Body of pancreas (tissue), 4 donors: ENCODE measurements at regions not wholly inside any gene's neighbourhood (a gene's known extent, or its start where the extent isn't known, plus 50 kb on each side); places are given as distances from the start of the nearest gene placed in this dataset.

Experiments used
- ATAC-seq: fragments of 150-250 bp; one replicate; pipeline ENCODE4 v1.9.1; 2016
- DNase-seq, 4 donors: peaks; one replicate each; pipeline ENCODE4 v3.0.0-alpha.2; 2019
- H3K27ac ChIP-seq, 4 donors: fragments of 200-600 bp; sonication (generic); 1 replicate in 3 of 4; 2 replicates in 1 of 4; pipeline versions ENCODE4 v1.5.1 to v1.6.1; 2016 to 2019; ENCODE audit warnings: mild to moderate bottlenecking in 1 of 4, mixed read lengths in 1 of 4, moderate library complexity in 1 of 4
- H3K27me3 ChIP-seq, 2 donors: fragments of 200-600 bp; sonication (generic); one replicate each; pipeline ENCODE4 v1.6.0; 2016; ENCODE audit warnings: mild to moderate bottlenecking in 1 of 2
- H3K36me3 ChIP-seq, 2 donors: fragments of 200-600 bp; sonication (generic); replicated peaks in 1 of 2; 2 replicates each; pipeline ENCODE4 v1.5.1; 2016; ENCODE audit warnings: low read depth in 2 of 2; ENCODE audit not compliant: insufficient read depth in 1 of 2
- H3K4me1 ChIP-seq: fragments of 200-600 bp; sonication (generic); one replicate; pipeline ENCODE4 v1.6.0; 2016
- H3K4me3 ChIP-seq, 2 donors: fragments of 200-600 bp; sonication (generic); 1 replicate in 1 of 2; 2 replicates in 1 of 2; pipeline ENCODE4 v1.5.1; 2016 to 2019
- H3K9me3 ChIP-seq, 3 donors: fragments of 200-600 bp; sonication (generic); 1 replicate in 2 of 3; 2 replicates in 1 of 3; pipeline ENCODE4 v1.5.1; 2016
- CTCF ChIP-seq, 7 experiments: fragments of 450-650 bp in 4 of 7; fragments of 200-600 bp in 3 of 7; sonication (generic) in 3 of 7; IDR thresholded peaks; one replicate each; pipeline ENCODE4 v1.5.1; 2016 to 2019; ENCODE audit warnings: antibody characterized with exemption in 7 of 7
- POLR2A ChIP-seq, 3 donors: fragments of 450-650 bp; IDR thresholded peaks; one replicate each; pipeline ENCODE4 v1.6.1; 2016; ENCODE audit warnings: antibody characterized with exemption in 3 of 3, mild to moderate bottlenecking in 2 of 3
- WGBS, 2 donors: methylation state at CpG; one replicate each; pipeline ENCODE4 v1.1.5; 2017; 5-methylcytosine and 5-hydroxymethylcytosine counted together
- intact Hi-C: fragments of 100-400 bp; cut with DNase I; formaldehyde crosslinking; loops from one replicate; pipeline ENCODE4 v1.15.1; 2023

GRCh38 chr10:120282421-120282820 lies 174.6 kb upstream of the PLPP4 start:
- no peak for ATAC-seq
- WGBS, 2 donors: 87% methylated on average over 7 to 8 of the region's 8 CpGs

GRCh38 chr10:120282846-120283492 lies 174.1 kb upstream of the PLPP4 start:
- H3K4me3 ChIP-seq: no peak overlapping the region
- no peaks in the 10 kb centered on the region for H3K27me3 ChIP-seq
- no peaks in the 10 kb centered on the region for H3K9me3 ChIP-seq
- 87 to 88% methylated on average over 6 of the region's 6 CpGs for WGBS, 2 donors
- no peaks in the 10 kb centered on the region for H3K36me3 ChIP-seq
- DNase-seq (no peak), ATAC-seq (no peak)
- no peak overlapping the region for H3K27ac ChIP-seq
- intact Hi-C loops: no loop called here
- H3K4me1 ChIP-seq: no peaks in the 10 kb centered on the region
- no peak for TF ChIP-seq CTCF (IDR thresholded peaks at IDR 0.05)
- TF ChIP-seq POLR2A (IDR thresholded peaks at IDR 0.05): no peak

More at GRCh38 chr10:120282421-120282820, 174.6 kb upstream of the PLPP4 start:
- Histone ChIP-seq H3K4me1 (no peaks in the 10 kb centered on the region), H3K4me3 (no peak overlapping the region), H3K27me3 (no peaks in the 10 kb centered on the region), H3K9me3 (no peaks in the 10 kb centered on the region), H3K36me3 (no peaks in the 10 kb centered on the region), H3K27ac (no peak overlapping the region)
- TF ChIP-seq CTCF (IDR thresholded peaks at IDR 0.05): no peak
- TF ChIP-seq POLR2A (IDR thresholded peaks at IDR 0.05): no peak
- intact Hi-C loops: no loop called here
- DNase-seq: no peak

GRCh38 chr10:120285408-120285807 lies 171.6 kb upstream of the PLPP4 start:
- H3K36me3 ChIP-seq: no peaks in the 10 kb centered on the region
- intact Hi-C loops: no loop called here
- H3K4me1 ChIP-seq: no peaks in the 10 kb centered on the region
- H3K27ac ChIP-seq: no peak overlapping the region
- no peak overlapping the region for H3K4me3 ChIP-seq
- no peaks in the 10 kb centered on the region for H3K27me3 ChIP-seq
- DNase-seq: no peak
- TF ChIP-seq POLR2A (IDR thresholded peaks at IDR 0.05): no peak
- no peaks in the 10 kb centered on the region for H3K9me3 ChIP-seq
- no peak for ATAC-seq
- 84 to 89% methylated on average over 6 of the region's 6 CpGs for WGBS, 2 donors

- 54 to 73% methylated on average over 1 to 3 of the region's 3 CpGs for WGBS, 2 donors
- TF ChIP-seq POLR2A (IDR thresholded peaks at IDR 0.05) (no peak), CTCF (IDR thresholded peaks at IDR 0.05) (no peak)
- H3K27ac ChIP-seq: no peak overlapping the region
- H3K27me3 ChIP-seq: no peaks in the 10 kb centered on the region
- H3K9me3 ChIP-seq: no peaks in the 10 kb centered on the region
- DNase-seq (no peak), ATAC-seq (no peak)
- H3K4me1 ChIP-seq: no peaks in the 10 kb centered on the region
- intact Hi-C loops: no loop called here
- H3K36me3 ChIP-seq: no peaks in the 10 kb centered on the region
- H3K4me3 ChIP-seq: no peak overlapping the region
Observed at GRCh38 chr10:120286280-120286679, 170.7 kb upstream of the PLPP4 start.

- no peaks in the 10 kb centered on the region for H3K27me3 ChIP-seq
Observed at GRCh38 chr10:120300513-120300912, 156.5 kb upstream of the PLPP4 start.

More at GRCh38 chr10:120300513-120300912, 156.5 kb upstream of the PLPP4 start:
- ATAC-seq: no peak
- intact Hi-C loops: no loop called here
- H3K9me3 ChIP-seq: no peaks in the 10 kb centered on the region
- H3K4me3 ChIP-seq: no peak overlapping the region
- no peak for TF ChIP-seq CTCF (IDR thresholded peaks at IDR 0.05)
- TF ChIP-seq POLR2A (IDR thresholded peaks at IDR 0.05): no peak
- H3K27ac ChIP-seq: no peak overlapping the region
- 76 to 79% methylated on average over 5 of the region's 5 CpGs for WGBS, 2 donors
- no peaks in the 10 kb centered on the region for H3K4me1 ChIP-seq
- no peaks in the 10 kb centered on the region for H3K36me3 ChIP-seq
- no peak for DNase-seq
